DND-41 (cell line): ENCODE measurements at regions not wholly inside any gene's neighbourhood (a gene's known extent, or its start where the extent isn't known, plus 50 kb on each side); places are given as distances from the start of the nearest gene placed in this dataset.

Experiments used
- EZH2 ChIP-seq: IDR thresholded peaks from 3 replicates; pipeline ENCODE4 v1.6.1; 2012; ENCODE audit warnings: borderline replicate concordance, low read depth, mild to moderate bottlenecking, moderate library complexity, low read length, inconsistent platforms; ENCODE audit not compliant: severe bottlenecking
- TF ChIP-seq, protein P1 (sequence below): IDR thresholded peaks from 2 replicates; pipeline ENCODE4 v1.5.1; 2012; ENCODE audit warnings: borderline replicate concordance, low read length, moderate library complexity, mild to moderate bottlenecking; ENCODE audit not compliant: poor library complexity, severe bottlenecking; ENCODE audit errors: extremely low read depth

DNA sequence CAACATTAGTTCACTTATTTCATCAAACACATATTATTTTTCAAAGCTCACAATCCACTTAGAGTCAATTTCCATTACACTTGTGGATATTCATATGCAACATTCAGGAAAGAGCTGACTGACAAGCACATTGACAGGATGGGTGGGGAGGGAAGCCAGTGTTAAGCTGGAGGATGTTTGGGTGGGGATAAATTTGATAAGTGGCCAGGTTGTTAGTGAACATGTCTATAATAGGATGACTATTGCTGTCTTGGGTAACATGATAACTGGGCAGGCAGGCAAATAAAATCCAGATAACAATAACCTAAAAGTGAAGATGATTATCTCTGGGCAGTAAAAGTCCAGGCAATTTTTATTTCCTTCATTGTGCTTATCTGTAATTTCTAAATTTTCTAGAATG lies 73.8 kb upstream of the OSBPL8 start:
- TF ChIP-seq, protein P1, sequence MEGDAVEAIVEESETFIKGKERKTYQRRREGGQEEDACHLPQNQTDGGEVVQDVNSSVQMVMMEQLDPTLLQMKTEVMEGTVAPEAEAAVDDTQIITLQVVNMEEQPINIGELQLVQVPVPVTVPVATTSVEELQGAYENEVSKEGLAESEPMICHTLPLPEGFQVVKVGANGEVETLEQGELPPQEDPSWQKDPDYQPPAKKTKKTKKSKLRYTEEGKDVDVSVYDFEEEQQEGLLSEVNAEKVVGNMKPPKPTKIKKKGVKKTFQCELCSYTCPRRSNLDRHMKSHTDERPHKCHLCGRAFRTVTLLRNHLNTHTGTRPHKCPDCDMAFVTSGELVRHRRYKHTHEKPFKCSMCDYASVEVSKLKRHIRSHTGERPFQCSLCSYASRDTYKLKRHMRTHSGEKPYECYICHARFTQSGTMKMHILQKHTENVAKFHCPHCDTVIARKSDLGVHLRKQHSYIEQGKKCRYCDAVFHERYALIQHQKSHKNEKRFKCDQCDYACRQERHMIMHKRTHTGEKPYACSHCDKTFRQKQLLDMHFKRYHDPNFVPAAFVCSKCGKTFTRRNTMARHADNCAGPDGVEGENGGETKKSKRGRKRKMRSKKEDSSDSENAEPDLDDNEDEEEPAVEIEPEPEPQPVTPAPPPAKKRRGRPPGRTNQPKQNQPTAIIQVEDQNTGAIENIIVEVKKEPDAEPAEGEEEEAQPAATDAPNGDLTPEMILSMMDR = no peak
- TF ChIP-seq EZH2 = no peak
